GM12865 (cell line): ENCODE measurements at regions not wholly inside any gene's neighbourhood (a gene's known extent, or its start where the extent isn't known, plus 50 kb on each side); places are given as distances from the start of the nearest gene placed in this dataset.

Experiments
- DNase-seq: peaks from one replicate; pipeline ENCODE4 v3.0.0; 2010; ENCODE audit warnings: low read depth
- H3K4me3 ChIP-seq: 2 replicates; pipeline ENCODE4 v1.5.1; 2011; ENCODE audit warnings: mild to moderate bottlenecking, low read depth, low read length, control low read depth
- TF ChIP-seq, protein P1 (sequence below): IDR thresholded peaks from 2 replicates; pipeline ENCODE4 v1.5.1; 2011; ENCODE audit warnings: low read length, control low read depth, low read depth, inconsistent platforms; ENCODE audit not compliant: insufficient read depth; ENCODE audit errors: missing control alignments

DNA sequence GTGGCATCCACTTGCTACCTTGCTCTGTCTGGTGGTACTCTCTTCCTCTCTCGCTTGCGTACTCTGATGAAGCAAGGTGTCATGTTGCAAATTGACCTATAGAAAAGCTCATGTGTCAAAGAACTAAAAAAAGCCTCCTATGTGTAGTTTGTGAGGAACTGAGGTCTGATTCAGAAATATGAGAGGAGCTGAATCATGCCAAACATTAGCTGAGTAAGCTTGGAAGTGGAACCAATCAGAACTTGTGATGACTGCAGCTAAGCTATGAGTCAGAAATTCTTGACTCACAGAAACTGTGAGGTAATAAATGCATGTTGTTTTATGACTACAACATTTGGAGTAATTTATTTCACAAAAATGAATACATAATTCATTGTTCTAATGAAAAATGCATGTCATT, 2138.8 kb downstream of the PCDH7 start:
- H3K4me3 ChIP-seq = no peak overlapping the region
- TF ChIP-seq, protein P1, sequence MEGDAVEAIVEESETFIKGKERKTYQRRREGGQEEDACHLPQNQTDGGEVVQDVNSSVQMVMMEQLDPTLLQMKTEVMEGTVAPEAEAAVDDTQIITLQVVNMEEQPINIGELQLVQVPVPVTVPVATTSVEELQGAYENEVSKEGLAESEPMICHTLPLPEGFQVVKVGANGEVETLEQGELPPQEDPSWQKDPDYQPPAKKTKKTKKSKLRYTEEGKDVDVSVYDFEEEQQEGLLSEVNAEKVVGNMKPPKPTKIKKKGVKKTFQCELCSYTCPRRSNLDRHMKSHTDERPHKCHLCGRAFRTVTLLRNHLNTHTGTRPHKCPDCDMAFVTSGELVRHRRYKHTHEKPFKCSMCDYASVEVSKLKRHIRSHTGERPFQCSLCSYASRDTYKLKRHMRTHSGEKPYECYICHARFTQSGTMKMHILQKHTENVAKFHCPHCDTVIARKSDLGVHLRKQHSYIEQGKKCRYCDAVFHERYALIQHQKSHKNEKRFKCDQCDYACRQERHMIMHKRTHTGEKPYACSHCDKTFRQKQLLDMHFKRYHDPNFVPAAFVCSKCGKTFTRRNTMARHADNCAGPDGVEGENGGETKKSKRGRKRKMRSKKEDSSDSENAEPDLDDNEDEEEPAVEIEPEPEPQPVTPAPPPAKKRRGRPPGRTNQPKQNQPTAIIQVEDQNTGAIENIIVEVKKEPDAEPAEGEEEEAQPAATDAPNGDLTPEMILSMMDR = no peak
- no peak for DNase-seq

- TF ChIP-seq, protein P1 = no peak
- H3K4me3 ChIP-seq = no peak overlapping the region
- no peak for DNase-seq
Observed at GRCh38 chr4:32864713-32865351, 2144.7 kb downstream of the PCDH7 start.

- DNase-seq = no peak
- no peak overlapping the region for H3K4me3 ChIP-seq
- TF ChIP-seq, protein P1 = no peak
Observed at GRCh38 chr4:32876546-32876945, 2156.4 kb downstream of the PCDH7 start.

DNA sequence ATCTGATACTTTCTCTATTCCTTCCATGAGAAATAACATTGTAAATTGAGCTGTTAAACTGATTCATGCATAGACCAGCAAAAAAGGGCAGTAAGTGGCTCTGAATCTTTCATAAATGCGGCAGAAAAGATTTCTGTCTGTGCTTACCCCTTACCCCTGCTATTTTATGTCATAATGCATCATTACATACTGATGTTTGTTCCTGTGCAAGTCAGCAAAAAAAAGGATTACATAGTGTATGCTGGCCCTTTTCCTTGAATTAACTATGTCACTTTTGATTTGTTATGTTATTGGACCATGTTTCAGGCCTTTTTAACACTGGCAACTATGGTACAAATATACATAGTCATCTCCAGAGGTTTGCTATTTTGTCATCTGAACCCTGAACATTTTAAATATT, 2159.7 kb downstream of the PCDH7 start:
- TF ChIP-seq, protein P1 = no peak
- no peak overlapping the region for H3K4me3 ChIP-seq
- DNase-seq = no peak

GRCh38 chr4:32884198-32884597, 2164.0 kb downstream of the PCDH7 start:
- no peak for DNase-seq
- TF ChIP-seq, protein P1 = no peak
- H3K4me3 ChIP-seq = no peak overlapping the region

GRCh38 chr4:32890398-32890797, 2170.2 kb downstream of the PCDH7 start:
- no peak for DNase-seq
- no peak overlapping the region for H3K4me3 ChIP-seq
- TF ChIP-seq, protein P1 = no peak

GRCh38 chr4:32909053-32909452, 2188.9 kb downstream of the PCDH7 start:
- H3K4me3 ChIP-seq = no peak overlapping the region
- TF ChIP-seq, protein P1 = no peak
- no peak for DNase-seq
